HepG2 (cell line): ENCODE measurements at regions not wholly inside any gene's neighbourhood (a gene's known extent, or its start where the extent isn't known, plus 50 kb on each side); places are given as distances from the start of the nearest gene placed in this dataset.

Experiments used
- ATAC-seq: fragments of 200-7000 bp; cut with Tn5 transposase; 3 replicates; pipeline ENCODE4 v1.9.1; 2020; ENCODE audit warnings: mild to moderate bottlenecking, moderate library complexity
- BruUV-seq: library from RNA; stranded (reverse); fragments of 400-500 nt; replicated peaks from 2 replicates; lab custom pipeline; 2021; lab: Mats Ljungman, UMichigan
- CTCF ChIA-PET: fragments of 300-600 bp; formaldehyde crosslinking; extraction: SDS; loops from one replicate; lab custom pipeline; 2021; ENCODE audit warnings: low total read pairs, inconsistent platforms, low intra/inter-chr PET ratio; lab: Yijun Ruan, JAX
- POLR2A ChIA-PET: fragments of 350-600 bp; sonication (Branson Sonifier 250); formaldehyde crosslinking; loops from one replicate; lab custom pipeline; 2020; ENCODE audit warnings: antibody characterized with exemption, inconsistent platforms; lab: Yijun Ruan, JAX
- DNase-seq: peaks from one replicate; pipeline ENCODE4 v3.0.0-alpha.2; 2015; ENCODE audit warnings: low spot score
- FAIRE-seq: peaks from 3 replicates; lab custom pipeline; 2011; peaks lifted over from hg19 to GRCh38; lab: Jason Lieb, UNC
- H2AFZ ChIP-seq: one replicate; pipeline ENCODE4 v1.6.1; 2011; ENCODE audit warnings: low read length, inconsistent platforms
- H3K27ac ChIP-seq: fragments of 300-600 bp; 3 replicates; pipeline ENCODE4 v1.8.0; 2011; ENCODE audit warnings: mixed run types, mild to moderate bottlenecking, mixed read lengths, low read length, inconsistent platforms; ENCODE audit not compliant: insufficient read depth; ENCODE audit errors: extremely low read length
- H3K27me3 ChIP-seq, 2 experiments: fragments of 200-600 bp in 1 of 2; 2 replicates in 1 of 2; 3 replicates in 1 of 2; pipeline versions ENCODE4 v1.6.0 to v1.8.0; 2011; ENCODE audit warnings: low read length in 2 of 2, mild to moderate bottlenecking in 2 of 2, moderate library complexity in 2 of 2, inconsistent platforms in 1 of 2; ENCODE audit not compliant: insufficient read depth in 2 of 2, control insufficient read depth in 1 of 2
- H3K36me3 ChIP-seq, 2 experiments: fragments of 200-600 bp in 1 of 2; replicated peaks in 1 of 2; 2 replicates in 1 of 2; 3 replicates in 1 of 2; pipeline versions ENCODE4 v1.5.1 to v1.8.0; 2011; ENCODE audit warnings: low read length in 2 of 2, inconsistent platforms in 1 of 2; ENCODE audit not compliant: insufficient read depth in 2 of 2, control insufficient read depth in 1 of 2
- H3K4me1 ChIP-seq: 2 replicates; pipeline ENCODE4 v1.5.1; 2012; ENCODE audit warnings: low read length, inconsistent platforms; ENCODE audit not compliant: insufficient read depth
- H3K4me2 ChIP-seq: 2 replicates; pipeline ENCODE4 v1.6.0; 2011; ENCODE audit warnings: low read depth, low read length, inconsistent platforms
- H3K4me3 ChIP-seq, 3 experiments: fragments of 200-600 bp in 1 of 3; sonication (generic), shearing (Covaris generic) in 1 of 3; replicated peaks in 1 of 3; 2 replicates each; pipeline ENCODE4 v1.5.1; 2011 to 2016; ENCODE audit warnings: low read length in 3 of 3, inconsistent platforms in 2 of 3, low read depth in 2 of 3, mild to moderate bottlenecking in 2 of 3, control low read depth in 1 of 3, mixed read lengths in 1 of 3; ENCODE audit not compliant: insufficient read depth in 1 of 3
- H3K79me2 ChIP-seq: one replicate; pipeline ENCODE4 v1.6.1; 2011; ENCODE audit warnings: low read length, inconsistent platforms; ENCODE audit not compliant: insufficient read depth
- H3K9ac ChIP-seq: 2 replicates; pipeline ENCODE4 v1.6.0; 2011; ENCODE audit warnings: mild to moderate bottlenecking, low read depth, low read length, inconsistent platforms; ENCODE audit not compliant: insufficient read depth
- H3K9me3 ChIP-seq: 2 replicates; pipeline ENCODE4 v1.5.1; 2012; ENCODE audit warnings: mild to moderate bottlenecking, low read length
- H4K20me1 ChIP-seq: 2 replicates; pipeline ENCODE4 v1.6.0; 2011; ENCODE audit warnings: inconsistent platforms, mild to moderate bottlenecking, low read length, moderate library complexity; ENCODE audit not compliant: insufficient read depth
- AHR ChIP-seq: IDR thresholded peaks from 2 replicates; pipeline ENCODE4 v1.6.1; 2018; ENCODE audit warnings: missing genetic modification reagents, missing compliant biosample characterization
- ARNT ChIP-seq: fragments of 450-650 bp; IDR thresholded peaks from 2 replicates; pipeline ENCODE4 v1.6.1; 2017
- CBFB ChIP-seq: sonication (generic); formaldehyde crosslinking; IDR thresholded peaks from 2 replicates; pipeline ENCODE4 v1.4.0; 2020; ENCODE audit warnings: missing genetic modification reagents
- DZIP1 ChIP-seq: sonication (generic); formaldehyde crosslinking; IDR thresholded peaks from 2 replicates; pipeline ENCODE4 v1.5.0; 2020; ENCODE audit warnings: mild to moderate bottlenecking, missing genetic modification reagents
- FOSL2 ChIP-seq: sonication (generic); formaldehyde crosslinking; IDR thresholded peaks from 2 replicates; pipeline ENCODE4 v1.4.0; 2020; ENCODE audit warnings: missing genetic modification reagents
- FOXO4 ChIP-seq: sonication (generic); formaldehyde crosslinking; conservative IDR thresholded peaks from 2 replicates; pipeline ENCODE4 v1.8.1; 2023; ENCODE audit warnings: missing genetic modification reagents
- GTF2F1 ChIP-seq: fragments of 150-350 bp; IDR thresholded peaks from 2 replicates; pipeline ENCODE4 v1.6.1; 2014; ENCODE audit warnings: low read length
- HDAC1 ChIP-seq: sonication (generic); formaldehyde crosslinking; IDR thresholded peaks from 2 replicates; pipeline ENCODE4 v1.5.1; 2020; ENCODE audit warnings: mild to moderate bottlenecking, missing genetic modification reagents
- PAWR ChIP-seq: sonication (generic); formaldehyde crosslinking; IDR thresholded peaks from 2 replicates; pipeline ENCODE4 v1.4.0; 2020; ENCODE audit warnings: missing genetic modification reagents, mild to moderate bottlenecking, borderline replicate concordance
- PRDM15 ChIP-seq: sonication (generic); formaldehyde crosslinking; IDR thresholded peaks from 2 replicates; pipeline ENCODE4 v1.4.0; 2020; ENCODE audit warnings: missing genetic modification reagents
- RELA ChIP-seq: sonication (generic); formaldehyde crosslinking; IDR thresholded peaks from 2 replicates; pipeline ENCODE4 v1.4.0; 2020; ENCODE audit warnings: missing genetic modification reagents
- SIX1 ChIP-seq: sonication (generic); formaldehyde crosslinking; IDR thresholded peaks from 2 replicates; pipeline ENCODE4 v1.4.0; 2020; ENCODE audit warnings: missing genetic modification reagents, borderline replicate concordance
- TBL1XR1 ChIP-seq: fragments of 150-350 bp; IDR thresholded peaks from 2 replicates; pipeline ENCODE4 v1.6.1; 2014; ENCODE audit warnings: borderline replicate concordance, low read length; ENCODE audit not compliant: partially characterized antibody
- TCF7 ChIP-seq: sonication (generic); IDR thresholded peaks from 2 replicates; pipeline ENCODE4 v1.6.1; 2016; ENCODE audit warnings: antibody characterized with exemption, low read depth
- ZNF33B ChIP-seq: sonication (generic); formaldehyde crosslinking; IDR thresholded peaks from 2 replicates; pipeline ENCODE4 v1.5.1; 2020; ENCODE audit warnings: mild to moderate bottlenecking, missing genetic modification reagents
- ZNF382 ChIP-seq: sonication (generic); formaldehyde crosslinking; IDR thresholded peaks from 2 replicates; pipeline ENCODE4 v1.5.0; 2020; ENCODE audit warnings: missing genetic modification reagents, mild to moderate bottlenecking, borderline replicate concordance
- ZNF549 ChIP-seq: sonication (generic); formaldehyde crosslinking; IDR thresholded peaks from 2 replicates; pipeline ENCODE4 v1.5.0; 2020; ENCODE audit warnings: missing genetic modification reagents
- ZNF569 ChIP-seq: sonication (generic); formaldehyde crosslinking; IDR thresholded peaks from 2 replicates; pipeline ENCODE4 v1.5.0; 2020; ENCODE audit warnings: mild to moderate bottlenecking, missing genetic modification reagents, moderate library complexity, borderline replicate concordance
- ZNF850 ChIP-seq: sonication (generic); formaldehyde crosslinking; conservative IDR thresholded peaks from 2 replicates; pipeline ENCODE4 v1.9.0; 2021; ENCODE audit warnings: mild to moderate bottlenecking, missing genetic modification reagents
- WGBS: methylation state at CpG from one replicate; pipeline ENCODE4 v1.1.6; 2017; ENCODE audit warnings: low lambda C conversion rate; 5-methylcytosine and 5-hydroxymethylcytosine counted together
- in situ Hi-C: cut with HindIII; loops from 2 replicates; pipeline ENCODE4 v1.10.0; 2017; ENCODE audit warnings: low pct_unique_long_range_greater_than_20kb; ENCODE audit not compliant: extremely low pct_ligation_motif_present
- intact Hi-C: fragments of 100-400 bp; cut with micrococcal nuclease; formaldehyde crosslinking; loops from one replicate; pipeline ENCODE4 v1.10.0; 2022; ENCODE audit not compliant: unreplicated experiment

- TF ChIP-seq FOXO4 (no peak), ZNF382 (CRISPR knock-in tag) (no peak), AHR (CRISPR knock-in tag) (no peak), CBFB (CRISPR knock-in tag) (no peak), RELA (CRISPR knock-in tag) (no peak), PAWR (CRISPR knock-in tag) (no peak), HDAC1 (CRISPR knock-in tag) (no peak), FOSL2 (no peak), TCF7 (no peak), ARNT (no peak), SIX1 (CRISPR knock-in tag) (no peak), GTF2F1 (no peak)
Measured at GRCh38 chr3:59658274-59658673, 608.4 kb upstream of the CFAP20DC start (continued).

- no peaks in the 10 kb centered on the region for H3K79me2 ChIP-seq
- ChIA-PET CTCF (no interaction called here), POLR2A (no interaction called here)
- H3K36me3 ChIP-seq, result no peaks in the 10 kb centered on the region
- WGBS, result 22% methylated on average over 5 of the region's 5 CpGs
- ATAC-seq (no peak), DNase-seq (no peak), FAIRE-seq (no peak)
- no peaks in the 10 kb centered on the region for H3K27me3 ChIP-seq
- no peaks in the 10 kb centered on the region for H3K4me1 ChIP-seq
- H3K9me3 ChIP-seq, result peaks cover 2% of the 10 kb centered on the region; the same call in 1 of the 2 replicates
- no peaks in the 10 kb centered on the region for H4K20me1 ChIP-seq
- no peak overlapping the region for H3K4me2 ChIP-seq
- intact Hi-C loops, result no loop called here
- no peak overlapping the region for H3K4me3 ChIP-seq
- BruUV-seq, result no TSS peak
- no peak overlapping the region for H3K27ac ChIP-seq
- in situ Hi-C loops, result no loop called here
- no peak overlapping the region for H3K9ac ChIP-seq
- no peak overlapping the region for H2AFZ ChIP-seq
- no peak for TF ChIP-seq ZNF850 (CRISPR knock-in tag)
- no peak for TF ChIP-seq ZNF569 (CRISPR knock-in tag)
- TF ChIP-seq DZIP1 (CRISPR knock-in tag), result no peak
- no peak for TF ChIP-seq ZNF549 (CRISPR knock-in tag)
- TF ChIP-seq PRDM15 (CRISPR knock-in tag), result no peak
- no peak for TF ChIP-seq ZNF33B (CRISPR knock-in tag)
- TF ChIP-seq TBL1XR1, result no peak
Measured at GRCh38 chr3:59655418-59656015, 605.7 kb upstream of the CFAP20DC start.
